PC-9 (cell line): ENCODE measurements at regions not wholly inside any gene's neighbourhood (a gene's known extent, or its start where the extent isn't known, plus 50 kb on each side); places are given as distances from the start of the nearest gene placed in this dataset.

Experiments used
- CTCF ChIP-seq: fragments of 200-600 bp; sonication (generic); conservative IDR thresholded peaks from 2 replicates; pipeline ENCODE4 v1.6.1; 2017; ENCODE audit warnings: mixed run types, antibody characterized with exemption, mild to moderate bottlenecking, moderate library complexity
- EZH2 ChIP-seq: fragments of 200-600 bp; sonication (generic); IDR thresholded peaks from 2 replicates; pipeline ENCODE4 v1.8.0; 2017; ENCODE audit warnings: antibody characterized with exemption, low read depth

GRCh38 chr1:4562321-4562720 lies 92.1 kb upstream of the AJAP1 start:
- TF ChIP-seq CTCF (no peak), EZH2 (no peak)
